Ovary (tissue), 3 donors: ENCODE measurements at regions not wholly inside any gene's neighbourhood (a gene's known extent, or its start where the extent isn't known, plus 50 kb on each side); places are given as distances from the start of the nearest gene placed in this dataset.

Experiments
- EP300 ChIP-seq: sonication (generic); formaldehyde crosslinking; IDR thresholded peaks from one replicate; pipeline ENCODE4 v1.6.1; 2017; ENCODE audit warnings: antibody characterized with exemption
- POLR2A ChIP-seq: fragments of 450-650 bp; IDR thresholded peaks from one replicate; pipeline ENCODE4 v1.6.1; 2017; ENCODE audit warnings: antibody characterized with exemption, mild to moderate bottlenecking, moderate library complexity
- TF ChIP-seq, protein P1 (sequence below), 3 donors: fragments of 450-650 bp in 2 of 3; fragments of 200-600 bp in 1 of 3; IDR thresholded peaks; one replicate each; pipeline versions ENCODE4 v1.5.1 to v1.8.0; 2016 to 2022; ENCODE audit warnings: antibody characterized with exemption in 3 of 3, mild to moderate bottlenecking in 1 of 3
- donor health status: DM: no; HTN: no; CAD: no.

DNA sequence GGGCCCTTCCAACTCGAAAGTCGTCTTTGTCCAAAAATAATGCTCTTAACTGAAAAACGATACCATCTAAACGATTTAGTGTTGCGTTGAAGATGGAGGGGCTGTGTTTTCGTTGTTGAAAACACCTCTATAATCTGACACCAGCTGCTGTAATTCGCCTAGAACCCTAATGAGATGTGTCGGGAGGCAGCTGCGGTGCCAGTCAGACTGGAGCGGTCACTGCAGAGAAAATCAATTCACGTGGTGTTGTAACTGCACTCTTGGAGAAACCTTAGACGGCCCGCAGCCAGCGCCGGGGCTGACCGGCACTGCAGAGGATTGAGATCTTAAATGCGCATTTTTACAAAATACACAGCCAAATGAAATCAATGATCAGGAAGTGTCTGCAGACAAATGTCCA, 339.1 kb downstream of the ZNF536 start:
- TF ChIP-seq, protein P1, sequence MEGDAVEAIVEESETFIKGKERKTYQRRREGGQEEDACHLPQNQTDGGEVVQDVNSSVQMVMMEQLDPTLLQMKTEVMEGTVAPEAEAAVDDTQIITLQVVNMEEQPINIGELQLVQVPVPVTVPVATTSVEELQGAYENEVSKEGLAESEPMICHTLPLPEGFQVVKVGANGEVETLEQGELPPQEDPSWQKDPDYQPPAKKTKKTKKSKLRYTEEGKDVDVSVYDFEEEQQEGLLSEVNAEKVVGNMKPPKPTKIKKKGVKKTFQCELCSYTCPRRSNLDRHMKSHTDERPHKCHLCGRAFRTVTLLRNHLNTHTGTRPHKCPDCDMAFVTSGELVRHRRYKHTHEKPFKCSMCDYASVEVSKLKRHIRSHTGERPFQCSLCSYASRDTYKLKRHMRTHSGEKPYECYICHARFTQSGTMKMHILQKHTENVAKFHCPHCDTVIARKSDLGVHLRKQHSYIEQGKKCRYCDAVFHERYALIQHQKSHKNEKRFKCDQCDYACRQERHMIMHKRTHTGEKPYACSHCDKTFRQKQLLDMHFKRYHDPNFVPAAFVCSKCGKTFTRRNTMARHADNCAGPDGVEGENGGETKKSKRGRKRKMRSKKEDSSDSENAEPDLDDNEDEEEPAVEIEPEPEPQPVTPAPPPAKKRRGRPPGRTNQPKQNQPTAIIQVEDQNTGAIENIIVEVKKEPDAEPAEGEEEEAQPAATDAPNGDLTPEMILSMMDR (IDR thresholded peaks at IDR 0.05), result no peak
- no peak for TF ChIP-seq EP300
- TF ChIP-seq POLR2A, result no peak
